Cardiac fibroblast (primary cell): ENCODE measurements at regions not wholly inside any gene's neighbourhood (a gene's known extent, or its start where the extent isn't known, plus 50 kb on each side); places are given as distances from the start of the nearest gene placed in this dataset.

Experiments
- DNase-seq, 2 donors: peaks; one replicate each; pipeline versions ENCODE4 v3.0.0 to v3.0.0-alpha.2; 2010; ENCODE audit warnings: low read depth in 2 of 2
- H3K4me3 ChIP-seq, 2 donors: replicated peaks in 1 of 2; 1 replicate in 1 of 2; 2 replicates in 1 of 2; pipeline ENCODE4 v1.5.1; 2011; ENCODE audit warnings: low read depth in 2 of 2, low read length in 2 of 2, mild to moderate bottlenecking in 2 of 2, moderate library complexity in 1 of 2
- TF ChIP-seq, protein P1 (sequence below): IDR thresholded peaks from one replicate; pipeline ENCODE4 v1.5.1; 2011; ENCODE audit warnings: low read depth, mild to moderate bottlenecking, low read length, inconsistent platforms

GRCh38 chr5:2317540-2317939, 433.9 kb downstream of the IRX2 start:
- TF ChIP-seq, protein P1, sequence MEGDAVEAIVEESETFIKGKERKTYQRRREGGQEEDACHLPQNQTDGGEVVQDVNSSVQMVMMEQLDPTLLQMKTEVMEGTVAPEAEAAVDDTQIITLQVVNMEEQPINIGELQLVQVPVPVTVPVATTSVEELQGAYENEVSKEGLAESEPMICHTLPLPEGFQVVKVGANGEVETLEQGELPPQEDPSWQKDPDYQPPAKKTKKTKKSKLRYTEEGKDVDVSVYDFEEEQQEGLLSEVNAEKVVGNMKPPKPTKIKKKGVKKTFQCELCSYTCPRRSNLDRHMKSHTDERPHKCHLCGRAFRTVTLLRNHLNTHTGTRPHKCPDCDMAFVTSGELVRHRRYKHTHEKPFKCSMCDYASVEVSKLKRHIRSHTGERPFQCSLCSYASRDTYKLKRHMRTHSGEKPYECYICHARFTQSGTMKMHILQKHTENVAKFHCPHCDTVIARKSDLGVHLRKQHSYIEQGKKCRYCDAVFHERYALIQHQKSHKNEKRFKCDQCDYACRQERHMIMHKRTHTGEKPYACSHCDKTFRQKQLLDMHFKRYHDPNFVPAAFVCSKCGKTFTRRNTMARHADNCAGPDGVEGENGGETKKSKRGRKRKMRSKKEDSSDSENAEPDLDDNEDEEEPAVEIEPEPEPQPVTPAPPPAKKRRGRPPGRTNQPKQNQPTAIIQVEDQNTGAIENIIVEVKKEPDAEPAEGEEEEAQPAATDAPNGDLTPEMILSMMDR = no peak
- no peak for DNase-seq
- no peak overlapping the region for H3K4me3 ChIP-seq

DNA sequence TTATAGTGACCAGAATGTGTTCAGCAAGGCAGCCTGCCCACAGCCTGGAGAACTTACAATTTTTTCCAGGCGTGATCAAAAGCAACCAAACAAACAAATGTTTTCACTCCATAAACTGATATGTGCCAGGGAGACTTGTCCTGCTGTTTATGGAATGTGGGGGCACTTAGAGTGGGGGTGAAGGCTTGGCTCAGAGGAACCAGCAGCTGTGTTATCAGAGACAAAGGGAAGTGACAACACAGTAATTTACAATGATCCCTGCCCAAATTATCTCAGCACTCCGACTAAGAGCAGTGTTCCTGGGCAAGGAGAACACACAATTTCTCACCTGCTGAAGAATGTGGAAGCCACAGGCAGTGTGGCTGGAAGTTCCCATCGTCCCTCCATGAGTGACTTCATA, 429.1 kb upstream of the IRX4 start:
- DNase-seq = no peak
- H3K4me3 ChIP-seq = no peak overlapping the region
- TF ChIP-seq, protein P1 = no peak

DNA sequence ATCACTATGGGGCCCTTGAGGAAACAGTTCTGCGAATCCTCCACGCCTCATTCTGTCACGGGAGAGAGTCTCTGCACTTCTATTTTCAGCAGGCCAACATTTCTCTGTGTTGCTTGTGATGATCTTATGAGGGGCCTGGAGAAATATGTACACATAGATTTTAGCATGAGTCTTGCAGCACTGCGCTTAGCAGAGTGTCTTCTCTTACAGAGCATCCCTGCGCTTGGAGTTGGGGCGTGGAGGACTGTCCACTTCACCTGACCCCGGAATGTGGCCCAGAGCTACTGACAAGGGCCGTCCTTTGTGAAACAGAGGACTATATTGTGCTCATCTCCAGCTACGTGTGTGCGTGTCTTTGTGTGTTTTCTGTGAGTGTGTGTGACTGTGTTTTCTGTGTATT, 428.2 kb upstream of the IRX4 start:
- TF ChIP-seq, protein P1 = no peak
- no peak overlapping the region for H3K4me3 ChIP-seq
- DNase-seq = no peak

DNA sequence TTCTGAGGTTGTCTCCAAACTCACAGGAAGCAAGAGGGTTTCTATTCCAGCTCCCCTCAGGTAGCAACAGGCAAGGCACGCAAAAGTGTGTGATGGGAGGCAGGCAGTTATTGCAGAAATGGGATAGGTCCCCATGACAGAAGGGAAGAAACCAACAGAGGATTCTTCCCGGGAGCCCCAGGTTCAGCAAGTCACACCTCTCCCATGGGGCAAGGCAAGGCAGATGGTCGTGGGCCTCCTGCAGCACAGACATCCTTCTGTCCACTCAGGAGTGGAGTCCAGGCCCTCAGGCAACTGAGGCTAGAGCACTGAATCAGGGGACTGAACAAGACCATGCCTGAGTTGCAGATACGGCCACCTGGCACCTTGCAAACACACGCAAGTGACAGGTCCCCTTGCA, 424.9 kb upstream of the IRX4 start:
- TF ChIP-seq, protein P1 = no peak
- H3K4me3 ChIP-seq = no peak overlapping the region
- no peak for DNase-seq

DNA sequence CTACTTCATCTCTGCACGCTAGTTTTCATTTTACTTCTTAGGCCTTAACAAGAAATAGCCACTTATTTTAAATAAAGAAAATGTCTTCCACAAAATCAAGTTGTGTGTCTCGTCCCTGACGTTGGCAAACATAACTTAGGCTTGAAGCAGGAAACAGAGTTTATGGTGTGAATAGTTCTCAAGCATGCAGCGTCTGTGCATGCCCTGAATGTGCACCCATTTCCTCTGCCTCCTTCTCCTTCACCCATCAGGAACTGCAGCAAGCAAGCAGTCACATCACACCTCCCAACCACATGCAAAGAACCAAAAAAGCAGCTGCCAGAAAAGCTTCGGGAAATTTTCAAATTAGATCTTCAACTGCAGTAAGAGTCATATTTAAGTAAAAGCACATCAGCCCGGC, 424.0 kb upstream of the IRX4 start:
- no peak for DNase-seq
- no peak overlapping the region for H3K4me3 ChIP-seq
- TF ChIP-seq, protein P1 = no peak

- no peak overlapping the region for H3K4me3 ChIP-seq
- TF ChIP-seq, protein P1 = no peak
- no peak for DNase-seq
These were observed 420.8 kb upstream of the IRX4 start for GRCh38 chr5:2303431-2304100.

GRCh38 chr5:2302169-2302568, 419.4 kb upstream of the IRX4 start:
- TF ChIP-seq, protein P1 = no peak
- no peak for DNase-seq
- no peak overlapping the region for H3K4me3 ChIP-seq
